ENCODE measurements at regions not wholly inside any gene's neighbourhood (a gene's known extent, or its start where the extent isn't known, plus 50 kb on each side); places are given as distances from the start of the nearest gene placed in this dataset.

- no peak for TF ChIP-seq CTCF (IDR thresholded peaks at IDR 0.05; ENCODE audit: extremely low read depth, missing control alignments)
These were observed 213.7 kb downstream of the BRINP2 start for GRCh38 chr1:177384461-177384860.

GRCh38 chr1:177383715-177384114, 213.0 kb downstream of the BRINP2 start:
- no peak for TF ChIP-seq CTCF (IDR thresholded peaks at IDR 0.05; ENCODE audit: extremely low read depth, missing control alignments)

More at GRCh38 chr1:177384461-177384860, 213.7 kb downstream of the BRINP2 start:
- no peak for DNase-seq (ENCODE audit: low spot score)

GRCh38 chr1:177377866-177378265, 207.1 kb downstream of the BRINP2 start:
- no peak for TF ChIP-seq CTCF (IDR thresholded peaks at IDR 0.05; ENCODE audit: extremely low read depth, missing control alignments)
- DNase-seq (ENCODE audit: low spot score), result no peak

More at GRCh38 chr1:177383715-177384114, 213.0 kb downstream of the BRINP2 start:
- DNase-seq (ENCODE audit: low spot score), result no peak

- no peak for TF ChIP-seq CTCF (IDR thresholded peaks at IDR 0.05; ENCODE audit: extremely low read depth, missing control alignments)
- no peak for DNase-seq (ENCODE audit: low spot score)
These were observed 197.5 kb downstream of the BRINP2 start for GRCh38 chr1:177368255-177368654.

- no peak for TF ChIP-seq CTCF (IDR thresholded peaks at IDR 0.05; ENCODE audit: extremely low read depth, missing control alignments)
- no peak for DNase-seq (ENCODE audit: low spot score)
These were observed 195.3 kb downstream of the BRINP2 start for GRCh38 chr1:177366091-177366490.

GRCh38 chr1:177360791-177361190, 190.0 kb downstream of the BRINP2 start:
- no peak for TF ChIP-seq CTCF (IDR thresholded peaks at IDR 0.05; ENCODE audit: extremely low read depth, missing control alignments)

GRCh38 chr1:177356674-177357435, 186.1 kb downstream of the BRINP2 start:
- no peak for TF ChIP-seq CTCF (IDR thresholded peaks at IDR 0.05; ENCODE audit: extremely low read depth, missing control alignments)
- no peak for DNase-seq (ENCODE audit: low spot score)

More at GRCh38 chr1:177360791-177361190, 190.0 kb downstream of the BRINP2 start:
- DNase-seq (ENCODE audit: low spot score), result no peak
